ENCODE measurements at regions not wholly inside any gene's neighbourhood (a gene's known extent, or its start where the extent isn't known, plus 50 kb on each side); places are given as distances from the start of the nearest gene placed in this dataset.
A peak's percentile ranks its signal among the peaks of the same experiment; 100 is the strongest.

- DNase-seq: no peak
These were observed 104.3 kb upstream of the ID2 start for GRCh38 chr2:8577573-8577972.

- no peak for DNase-seq
These were observed 103.3 kb upstream of the ID2 start for GRCh38 chr2:8578335-8579244.

- DNase-seq: no peak
These were observed 102.3 kb upstream of the ID2 start for GRCh38 chr2:8579485-8580085.

- DNase-seq: no peak
These were observed 101.3 kb upstream of the ID2 start for GRCh38 chr2:8580316-8581233.

- no peak for DNase-seq
These were observed 100.7 kb upstream of the ID2 start for GRCh38 chr2:8581234-8581561.

GRCh38 chr2:8581601-8582041, 100.2 kb upstream of the ID2 start:
- no peak for DNase-seq

GRCh38 chr2:8582191-8582590, 99.7 kb upstream of the ID2 start:
- DNase-seq: no peak

- DNase-seq: no peak
These were observed 99.0 kb upstream of the ID2 start for GRCh38 chr2:8582651-8583399.

GRCh38 chr2:8583400-8584173, 98.3 kb upstream of the ID2 start:
- peak; percentile 59 for DNase-seq

- DNase-seq: no peak
These were observed 97.4 kb upstream of the ID2 start for GRCh38 chr2:8584174-8585066.

GRCh38 chr2:8586457-8587051, 95.3 kb upstream of the ID2 start:
- no peak for DNase-seq

GRCh38 chr2:8587251-8587791, 94.5 kb upstream of the ID2 start:
- DNase-seq: no peak

GRCh38 chr2:8587920-8588830, 93.7 kb upstream of the ID2 start:
- no peak for DNase-seq

GRCh38 chr2:8588831-8589191, 93.0 kb upstream of the ID2 start:
- DNase-seq: no peak

- DNase-seq: no peak
These were observed 92.1 kb upstream of the ID2 start for GRCh38 chr2:8589721-8590120.

GRCh38 chr2:8590938-8591337, 90.9 kb upstream of the ID2 start:
- no peak for DNase-seq

GRCh38 chr2:8592736-8593135, 89.1 kb upstream of the ID2 start:
- DNase-seq: no peak

- no peak for DNase-seq
These were observed 88.6 kb upstream of the ID2 start for GRCh38 chr2:8593243-8593642.

All from activated CD4-positive, alpha-beta T cell treated with anti-CD3 and anti-CD28 coated beads, Interleukin-2, amount 50 U/mL, for 1 hour (primary cell).